ENCODE measurements at regions not wholly inside any gene's neighbourhood (a gene's known extent, or its start where the extent isn't known, plus 50 kb on each side); places are given as distances from the start of the nearest gene placed in this dataset.

- no peak for TF ChIP-seq CTCF (IDR thresholded peaks at IDR 0.05 in 4 of 5, conservative IDR thresholded peaks at IDR 0.05 in 1 of 5)
- TF ChIP-seq POLR2A (IDR thresholded peaks at IDR 0.05): no peak
These were observed 51.3 kb upstream of the CCDC167 start for GRCh38 chr6:37551002-37551401.

Data from gastrocnemius medialis (tissue), 4 donors.